GM12873 (cell line): ENCODE measurements at regions not wholly inside any gene's neighbourhood (a gene's known extent, or its start where the extent isn't known, plus 50 kb on each side); places are given as distances from the start of the nearest gene placed in this dataset.

ENCODE experiments used
- CTCF ChIP-seq: IDR thresholded peaks from 2 replicates; pipeline ENCODE4 v1.5.1; 2012; ENCODE audit warnings: low read depth, mild to moderate bottlenecking, moderate library complexity, low read length, control low read depth; ENCODE audit not compliant: insufficient read depth; ENCODE audit errors: missing control alignments

DNA sequence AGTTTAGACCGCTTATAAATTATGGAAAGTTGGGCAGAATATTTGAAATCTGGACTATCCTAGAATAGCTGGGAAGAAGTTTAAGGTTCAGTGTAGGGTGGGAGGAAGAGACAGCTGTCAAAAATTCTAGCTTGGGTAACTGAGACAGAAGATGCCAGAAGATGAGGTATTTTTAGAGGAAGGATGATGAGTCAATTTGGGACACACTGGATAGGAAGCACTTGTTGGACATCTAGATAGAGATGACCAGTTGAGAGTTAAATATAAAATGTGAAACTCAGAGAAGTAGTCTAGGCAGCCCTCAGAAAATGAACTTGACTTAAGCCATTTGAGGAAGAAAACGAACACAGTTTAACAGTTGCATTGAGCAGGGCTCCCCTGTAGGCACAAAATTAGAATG lies 137.9 kb upstream of the MAP9 start:
- no peak for TF ChIP-seq CTCF

DNA sequence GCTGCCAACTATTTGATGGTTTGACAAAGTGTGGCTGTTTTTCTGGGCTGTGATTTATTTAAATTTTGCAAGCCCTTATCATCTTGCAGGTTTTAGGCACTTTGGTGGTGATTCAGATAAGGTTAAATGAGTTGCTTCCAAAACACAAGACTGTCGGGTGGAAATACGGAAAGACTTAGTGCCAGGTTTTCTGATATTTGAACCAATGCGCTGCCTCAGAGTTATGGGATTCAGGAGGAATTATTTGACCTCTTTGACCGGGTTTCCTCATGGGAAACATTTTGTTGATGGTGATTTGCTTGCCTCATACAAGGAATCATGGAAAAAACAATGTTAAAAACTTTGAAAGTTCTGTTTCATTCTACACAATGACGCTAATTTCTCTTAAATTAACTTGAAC lies 136.1 kb upstream of the MAP9 start:
- no peak for TF ChIP-seq CTCF

DNA sequence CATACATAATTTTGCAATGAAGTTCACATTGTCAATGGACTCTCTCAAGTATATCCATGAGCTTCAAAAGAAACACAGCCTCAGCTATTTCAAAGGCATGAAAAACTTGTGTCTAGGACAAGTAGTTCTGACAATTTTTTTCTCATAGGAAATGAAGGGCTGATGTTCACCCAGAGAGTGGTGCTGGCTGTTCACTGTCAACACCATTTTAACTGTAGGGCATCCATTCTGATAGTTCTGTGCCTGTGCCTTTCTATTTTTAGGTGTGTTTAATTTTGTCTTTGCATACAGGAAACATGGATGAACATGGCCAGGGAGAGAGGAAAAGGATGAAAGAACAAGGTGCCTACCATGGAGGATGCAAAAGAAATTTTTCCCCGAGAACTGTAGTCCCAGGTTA lies 135.3 kb upstream of the MAP9 start:
- no peak for TF ChIP-seq CTCF

DNA sequence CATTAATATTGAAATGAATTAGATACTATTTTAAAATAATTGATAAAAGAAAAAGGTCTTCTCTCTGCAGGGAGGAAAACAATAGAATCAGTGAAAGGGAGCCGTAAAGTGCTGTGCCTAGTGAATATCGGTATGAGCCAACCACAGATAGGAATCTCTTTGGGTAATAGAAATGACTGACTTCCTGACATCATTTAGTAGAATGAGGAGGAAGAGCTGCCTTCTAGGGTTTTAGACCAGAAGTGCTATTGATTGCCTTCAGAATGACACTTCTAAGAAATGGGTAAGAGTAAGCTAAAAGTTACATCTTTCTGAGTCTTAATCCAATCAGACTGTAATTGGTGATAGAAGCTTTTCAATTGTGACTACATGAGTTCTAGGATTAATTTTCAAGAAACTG lies 134.0 kb upstream of the MAP9 start:
- no peak for TF ChIP-seq CTCF

- no peak for TF ChIP-seq CTCF
Measured at GRCh38 chr4:155509555-155509954, 132.8 kb upstream of the MAP9 start.

GRCh38 chr4:155506745-155507144 lies 130.0 kb upstream of the MAP9 start:
- TF ChIP-seq CTCF: no peak

GRCh38 chr4:155505321-155505720 lies 128.6 kb upstream of the MAP9 start:
- TF ChIP-seq CTCF: no peak

DNA sequence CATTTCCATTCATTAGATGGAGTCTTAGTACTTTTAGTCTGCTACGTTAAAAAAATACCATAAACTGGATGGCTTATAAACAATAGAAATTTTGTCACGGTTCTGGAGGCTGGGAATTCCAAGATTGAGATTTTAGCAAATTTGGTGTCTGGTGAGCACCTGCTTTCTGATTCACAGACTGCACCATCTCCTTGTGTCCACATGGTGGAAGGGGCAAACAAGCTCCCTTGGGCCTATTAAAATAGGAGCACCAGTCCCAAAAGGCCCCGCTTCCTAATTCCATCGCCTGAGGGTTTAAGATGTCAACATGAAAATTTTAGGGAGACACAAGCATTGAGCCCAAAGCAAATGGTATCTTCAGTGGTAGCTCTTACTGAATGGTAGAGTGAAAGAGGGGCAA lies 120.5 kb upstream of the MAP9 start:
- TF ChIP-seq CTCF: peak; percentile 30
